GM18867 (cell line): ENCODE measurements at regions not wholly inside any gene's neighbourhood (a gene's known extent, or its start where the extent isn't known, plus 50 kb on each side); places are given as distances from the start of the nearest gene placed in this dataset.
"Not testable (repeated sequence)": the region's sequence is repeated elsewhere in the genome, so short reads cannot be mapped to it uniquely, and the experiment has no call there.

Experiments
- ATAC-seq: cut with Tn5 transposase; IDR thresholded peaks from one replicate; pipeline ENCODE4 v1.9.1; 2021; ENCODE audit warnings: mild to moderate bottlenecking, moderate library complexity; ENCODE audit not compliant: unreplicated experiment

DNA sequence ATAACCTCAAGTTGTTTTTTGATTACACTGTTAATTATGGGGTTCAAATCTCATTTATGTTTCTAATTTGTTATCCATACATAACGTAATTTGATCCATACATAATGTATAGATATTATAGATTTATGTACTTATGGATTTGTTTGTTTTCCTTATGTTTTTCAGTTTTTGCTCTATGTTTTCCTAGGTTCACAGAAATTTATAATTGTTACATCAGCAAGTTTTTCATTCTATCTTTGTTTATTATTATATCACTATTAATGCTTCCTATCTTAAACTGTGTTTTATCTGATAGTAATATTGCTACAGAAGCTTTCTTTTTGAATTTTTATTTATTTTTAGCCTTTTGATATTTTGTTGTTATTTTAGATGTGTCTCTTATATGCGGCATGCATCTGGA, 194.3 kb upstream of the SOX21 start:
- no peak for ATAC-seq

DNA sequence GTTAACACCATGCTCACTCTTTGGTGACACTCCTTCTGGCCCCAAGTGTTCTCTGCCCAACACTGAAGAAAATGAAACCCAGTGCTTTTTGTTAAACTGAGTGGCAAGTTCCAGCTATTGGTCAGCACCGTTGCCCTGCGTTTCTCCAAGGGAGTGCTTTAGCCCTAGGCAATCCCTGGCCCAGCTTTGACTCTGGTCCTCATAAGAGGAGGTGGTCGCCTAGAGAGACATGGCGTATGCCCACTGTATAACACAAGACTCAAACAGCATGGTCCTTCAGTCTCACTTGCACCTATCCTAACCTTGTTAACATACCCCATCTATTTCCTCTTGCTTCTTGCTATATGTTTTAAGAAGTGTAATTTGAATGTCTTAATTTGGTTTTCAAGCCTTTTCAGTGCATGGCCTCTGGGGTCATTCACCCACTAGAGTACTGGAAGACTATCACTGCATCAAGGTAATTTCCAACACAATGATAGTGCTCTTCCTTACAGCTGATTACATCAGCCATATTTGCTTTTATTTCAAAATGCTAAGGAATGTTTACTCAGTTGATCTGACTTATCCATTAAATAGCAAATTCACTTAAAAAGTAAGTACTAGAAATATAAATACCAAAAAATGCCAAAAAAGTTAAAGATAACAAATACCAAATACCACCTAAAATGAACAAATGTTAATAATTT, 190.5 kb upstream of the SOX21 start:
- ATAC-seq: no peak

DNA sequence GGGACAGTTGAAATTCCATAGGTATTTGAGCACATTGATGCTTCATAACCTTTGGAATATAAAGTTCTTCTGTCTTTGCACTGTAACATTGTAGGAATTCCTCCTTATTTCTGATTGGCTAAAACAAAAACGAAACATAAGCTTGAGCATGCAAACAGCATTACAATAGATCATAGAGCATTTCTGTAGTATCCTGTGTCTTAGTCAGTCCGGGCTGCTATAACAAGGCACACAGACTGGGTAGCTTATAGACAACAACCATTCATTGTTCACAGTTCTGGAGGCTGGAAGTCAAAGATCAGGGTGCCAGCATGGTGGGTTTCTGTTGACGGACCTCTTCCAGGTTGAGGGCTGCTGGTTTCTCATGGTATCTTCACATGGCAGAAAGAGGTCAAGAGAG, 188.7 kb upstream of the SOX21 start:
- ATAC-seq: no peak

DNA sequence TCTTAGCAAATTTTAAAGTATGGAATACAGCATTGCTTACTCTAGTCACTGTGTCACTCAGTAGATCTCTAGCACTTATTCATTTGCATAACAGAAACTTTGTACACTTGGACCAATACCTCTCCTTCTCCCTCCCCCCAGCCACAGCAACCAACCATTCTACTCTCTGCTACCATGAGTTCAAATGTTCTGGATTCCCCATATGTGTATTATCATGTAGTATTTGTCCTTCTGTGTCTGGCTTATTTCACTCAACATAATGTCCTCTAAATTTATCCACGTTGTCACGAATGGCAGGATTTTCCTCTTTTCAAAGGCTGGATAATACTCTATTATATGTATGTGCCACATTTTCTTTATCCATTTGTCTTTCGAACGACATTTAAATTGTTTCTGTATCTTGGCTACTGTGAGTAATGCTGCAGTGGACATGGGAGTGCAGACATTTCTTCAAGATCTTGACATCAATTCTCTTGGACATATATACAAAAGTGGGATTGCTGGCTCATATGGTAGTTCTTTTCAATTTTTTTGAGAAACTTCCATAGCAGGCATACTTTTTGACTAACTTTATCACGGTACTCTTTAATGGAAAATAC, 184.5 kb upstream of the SOX21 start:
- ATAC-seq: no peak

DNA sequence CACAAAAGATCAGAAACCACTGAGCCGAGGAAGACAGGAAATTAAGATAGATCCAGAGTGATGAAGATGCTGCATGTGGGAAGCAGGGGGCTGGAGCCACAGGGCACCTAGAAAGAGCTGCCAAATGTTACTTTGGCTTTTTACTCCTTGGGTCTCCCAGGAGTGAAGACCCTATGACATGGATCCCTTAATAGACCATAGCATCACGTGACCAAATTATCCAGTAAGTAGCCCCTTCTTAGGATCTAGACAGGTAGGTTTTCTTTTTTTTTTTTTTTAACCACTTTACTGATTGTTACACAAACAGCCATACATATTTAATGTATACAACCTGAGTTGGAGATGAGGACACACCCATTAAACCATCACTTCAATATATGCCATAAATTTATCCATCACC, 183.9 kb upstream of the SOX21 start:
- ATAC-seq: no peak

DNA sequence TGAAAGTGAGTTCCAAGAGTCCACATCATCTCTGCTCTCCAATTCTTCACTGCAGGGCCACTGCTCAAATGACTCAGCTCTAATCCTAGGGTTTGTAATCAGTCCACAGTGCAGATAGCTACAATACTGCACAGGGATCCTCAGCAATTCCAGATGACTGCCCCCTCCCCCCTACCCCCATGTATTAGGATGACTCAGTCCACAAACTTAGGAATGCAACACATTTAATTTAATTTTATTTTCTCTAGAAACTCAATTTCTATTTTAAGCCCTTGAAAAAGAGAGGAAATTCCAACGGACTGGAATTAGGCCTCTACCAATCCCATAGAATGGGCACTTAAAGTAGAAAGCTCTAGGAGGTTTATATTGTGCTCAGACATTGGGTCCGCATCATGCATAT, 173.8 kb upstream of the SOX21 start:
- ATAC-seq: no peak

DNA sequence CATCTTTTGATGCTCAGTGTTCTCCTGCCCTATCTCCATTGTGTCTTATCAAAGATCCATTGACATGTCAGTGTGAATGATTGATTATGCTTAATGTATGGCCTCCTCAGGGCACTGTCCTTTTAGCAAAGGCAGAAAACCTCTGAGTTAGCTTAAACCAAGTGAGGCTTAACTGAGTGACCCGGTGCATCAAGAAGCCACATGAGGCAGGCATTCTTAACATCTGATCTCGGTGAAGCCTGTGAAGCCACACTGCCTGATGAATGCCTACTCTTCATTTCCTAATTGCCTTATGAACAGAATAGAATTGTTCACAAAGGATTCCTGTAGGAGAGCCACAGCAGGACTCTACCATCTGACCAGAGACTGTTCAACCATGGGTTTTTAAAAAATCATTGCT, 168.1 kb upstream of the SOX21 start:
- no peak for ATAC-seq

DNA sequence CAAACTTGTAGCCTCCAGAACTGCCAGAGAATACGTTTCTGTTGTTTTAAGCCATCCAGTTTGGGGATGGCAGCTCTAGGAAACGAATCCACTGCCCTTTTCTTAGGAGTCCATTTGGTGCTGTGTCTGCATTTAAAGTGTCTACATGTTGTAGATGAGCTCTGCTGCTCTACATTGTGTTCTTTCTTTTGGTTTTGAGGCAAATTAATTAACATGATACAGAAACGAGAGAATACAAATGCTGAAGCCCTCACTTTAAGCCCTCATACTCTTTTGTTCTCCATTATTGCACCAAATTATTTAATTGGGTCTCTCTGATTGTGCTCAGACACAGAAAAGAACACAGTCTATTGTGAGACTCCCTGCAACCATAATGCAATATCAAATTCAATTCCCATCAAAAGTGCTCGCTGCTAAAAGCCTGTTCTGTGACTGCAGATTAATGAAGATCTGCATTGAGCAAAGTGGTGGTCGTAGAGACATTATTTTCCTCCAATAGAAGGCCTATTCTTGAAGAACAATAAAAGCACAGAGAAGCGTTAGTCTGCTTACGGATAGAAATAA, 166.3 kb upstream of the SOX21 start:
- ATAC-seq: no peak

DNA sequence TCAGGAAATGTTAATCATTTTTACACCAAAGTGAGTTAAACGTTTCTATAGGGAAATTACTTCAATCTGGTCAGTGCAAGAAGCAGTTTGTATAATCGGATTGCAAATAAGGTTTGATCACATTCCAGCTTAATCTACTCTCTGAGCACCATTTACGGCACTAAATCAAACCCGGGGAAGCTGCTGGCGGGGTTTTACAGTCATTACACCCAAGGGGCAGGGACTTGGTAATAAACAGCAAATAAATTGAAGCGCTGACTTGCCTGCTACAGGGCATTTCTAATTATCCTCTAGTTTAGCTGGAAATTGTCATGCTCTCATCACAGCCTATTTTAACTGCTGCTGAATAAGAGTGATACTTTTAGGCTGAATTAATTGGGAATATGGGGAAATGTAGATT, 152.1 kb upstream of the SOX21 start:
- no peak for ATAC-seq

DNA sequence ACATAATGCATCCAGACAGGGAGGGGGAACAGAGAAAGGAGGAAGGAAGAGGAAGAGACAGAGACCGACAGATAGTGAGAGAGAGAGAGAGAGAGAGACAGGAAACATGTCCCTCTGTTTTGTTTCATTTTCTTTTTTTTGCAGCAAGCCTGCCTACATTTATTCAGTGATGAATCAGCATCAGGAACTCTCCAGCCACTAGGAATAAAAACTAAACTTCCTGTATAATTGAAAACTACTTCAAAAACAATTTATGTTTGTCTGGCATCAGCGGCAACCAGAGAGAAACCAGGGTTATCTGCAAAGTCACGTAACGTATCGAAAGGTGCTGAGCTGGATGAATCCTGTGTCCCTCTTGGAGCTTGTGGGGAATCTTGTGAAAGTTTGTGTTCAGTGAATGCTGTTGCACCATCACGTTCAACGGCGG, 148.6 kb upstream of the SOX21 start:
- ATAC-seq: no peak

DNA sequence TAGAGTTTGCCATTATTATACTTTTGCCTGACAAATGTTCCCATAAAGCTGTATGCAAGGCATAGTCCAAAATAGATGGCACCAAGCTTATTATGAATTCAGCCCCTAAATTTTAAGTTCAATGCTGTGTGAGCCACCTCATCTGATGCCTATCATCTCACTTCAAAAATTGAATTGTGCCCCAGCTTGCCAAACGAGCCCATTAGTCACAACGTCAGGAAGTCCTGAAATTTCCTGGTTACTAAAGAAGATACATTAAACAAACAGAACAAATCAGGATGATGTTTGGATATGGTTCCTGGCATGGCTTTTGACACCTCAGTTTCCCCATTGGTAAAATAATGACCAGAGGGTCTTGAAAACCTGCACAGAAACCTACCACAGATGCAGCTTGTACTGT, 147.5 kb upstream of the SOX21 start:
- ATAC-seq: no peak

DNA sequence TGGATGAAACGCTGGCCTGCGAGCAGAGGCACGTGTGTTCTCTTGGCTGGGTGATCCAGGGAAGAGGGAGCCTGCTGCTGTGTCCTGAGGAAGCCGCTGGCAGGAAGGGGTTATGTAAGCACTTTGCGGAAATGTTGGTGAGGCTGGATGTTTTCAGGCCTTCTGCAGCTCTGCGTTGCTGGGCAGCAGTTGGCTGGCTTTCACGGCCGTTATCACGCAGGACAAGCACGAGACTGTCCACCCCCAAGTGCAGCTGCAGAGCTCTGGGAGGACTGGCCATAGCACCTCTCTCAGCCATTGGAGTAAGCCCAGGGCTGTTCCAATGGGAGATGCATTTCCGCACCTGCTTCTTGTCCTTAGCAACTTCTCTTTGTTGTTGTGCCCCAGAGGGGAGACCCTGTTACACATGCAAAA, 146.9 kb upstream of the SOX21 start:
- no peak for ATAC-seq

DNA sequence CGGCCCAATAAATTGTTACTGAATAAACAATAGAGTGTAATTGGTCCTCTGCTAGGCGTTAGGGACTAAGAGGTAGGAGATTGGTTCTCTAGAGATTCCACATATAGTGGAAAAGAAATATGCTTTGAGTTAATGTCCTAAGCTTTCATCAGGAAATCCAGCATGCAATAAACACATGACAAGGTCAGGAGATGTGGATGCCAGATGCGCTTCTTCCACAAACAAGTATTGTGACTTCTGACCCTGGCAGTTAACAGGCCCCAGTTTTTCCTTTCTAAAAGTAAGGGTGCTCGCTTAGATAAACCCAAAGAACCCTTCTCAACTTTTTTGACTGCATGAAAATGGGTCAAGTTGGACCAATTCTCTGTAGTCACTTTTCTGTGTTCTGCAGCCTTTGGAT, 146.5 kb upstream of the SOX21 start:
- no peak for ATAC-seq

DNA sequence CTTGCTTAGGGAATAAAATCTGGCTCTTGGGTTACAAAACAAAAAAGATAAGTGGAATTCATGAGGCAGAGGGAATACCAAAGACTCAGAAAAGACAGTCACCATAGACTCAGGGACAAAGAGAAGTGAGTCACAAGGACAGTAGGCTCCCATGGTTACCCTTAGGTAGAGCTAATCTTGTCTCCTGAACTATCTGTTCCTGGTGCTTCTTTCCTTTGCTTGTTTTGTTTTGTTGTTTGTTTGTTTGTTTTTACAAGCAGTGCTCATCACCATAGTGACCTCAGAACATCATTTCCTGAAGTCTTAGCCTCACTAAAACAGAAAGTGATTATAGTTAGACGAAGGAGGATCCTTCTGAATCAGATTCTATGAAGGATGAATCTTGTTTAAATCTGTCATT, 142.3 kb upstream of the SOX21 start:
- no peak for ATAC-seq

DNA sequence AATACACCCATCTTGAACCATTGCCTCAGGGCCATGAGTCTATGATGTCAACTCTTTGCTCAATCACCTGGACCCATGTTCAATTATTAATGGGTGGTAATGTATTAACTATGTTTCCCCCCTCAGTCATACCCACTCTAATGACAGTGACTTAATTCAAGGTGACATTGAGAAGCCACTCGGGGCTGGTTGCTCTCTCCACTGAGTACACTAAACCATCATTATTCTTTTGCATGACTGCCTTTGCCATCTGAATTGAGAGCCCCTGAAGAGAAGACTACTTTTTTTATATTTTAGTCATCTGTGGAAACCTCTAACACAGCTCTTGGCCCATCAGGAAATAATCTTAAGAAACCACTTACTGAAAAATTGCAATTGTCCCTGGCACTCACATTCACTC, 139.2 kb upstream of the SOX21 start:
- ATAC-seq: no peak

DNA sequence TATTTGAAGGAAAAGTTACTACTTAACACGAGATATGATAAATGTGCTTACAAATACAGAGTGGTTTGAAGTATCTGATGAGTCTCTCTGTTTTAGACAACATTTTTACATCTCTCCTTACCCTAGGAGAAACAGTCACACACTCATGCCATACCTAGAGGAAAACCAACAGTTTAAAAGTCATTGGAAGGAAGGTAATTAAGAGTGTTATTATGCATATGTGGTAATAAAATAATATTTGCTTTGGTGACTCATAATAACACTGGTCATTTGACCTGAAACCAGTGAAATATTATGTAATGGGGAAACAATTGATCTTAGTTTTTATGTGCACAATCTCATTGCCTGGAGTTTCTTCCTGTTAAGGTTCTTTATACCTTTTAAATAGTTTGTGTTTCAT, 136.9 kb upstream of the SOX21 start:
- no peak for ATAC-seq

DNA sequence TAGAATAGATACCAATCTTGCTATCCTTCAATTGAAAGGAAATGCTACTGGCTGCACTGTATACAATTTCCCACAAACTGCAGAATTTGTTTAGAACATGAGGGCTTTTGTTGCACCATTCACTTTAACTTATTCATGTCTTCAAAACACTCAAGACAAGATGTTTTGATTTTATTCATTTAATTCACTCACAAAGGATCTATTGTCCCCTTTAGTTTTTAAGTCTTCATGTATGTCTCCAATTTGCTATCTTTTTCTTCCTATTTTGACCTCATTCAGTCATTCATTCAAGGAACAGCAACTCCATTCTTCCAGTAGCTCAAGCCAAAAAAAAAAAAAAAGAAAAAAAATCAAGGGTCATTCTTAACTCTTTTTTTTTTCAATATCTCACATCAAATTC, 130.6 kb upstream of the SOX21 start:
- no peak for ATAC-seq

DNA sequence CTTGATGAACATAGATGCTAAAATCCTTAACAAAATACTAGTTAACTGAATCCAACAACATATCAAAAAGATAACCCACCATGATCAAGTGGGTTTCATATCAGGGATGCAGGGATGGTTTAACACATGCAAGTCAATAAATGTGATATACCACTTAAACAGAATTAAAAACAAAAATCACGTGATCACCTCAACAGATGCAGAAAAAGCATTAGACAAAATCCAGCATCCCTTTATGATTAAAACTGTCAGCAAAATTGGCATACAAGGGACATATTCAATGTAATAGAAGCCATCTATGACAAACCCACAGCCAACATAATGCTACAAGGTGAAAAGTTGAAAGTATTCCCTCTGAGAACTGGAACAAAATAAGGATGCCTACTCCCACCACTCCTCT, 124.7 kb upstream of the SOX21 start:
- not testable (repeated sequence) for ATAC-seq

DNA sequence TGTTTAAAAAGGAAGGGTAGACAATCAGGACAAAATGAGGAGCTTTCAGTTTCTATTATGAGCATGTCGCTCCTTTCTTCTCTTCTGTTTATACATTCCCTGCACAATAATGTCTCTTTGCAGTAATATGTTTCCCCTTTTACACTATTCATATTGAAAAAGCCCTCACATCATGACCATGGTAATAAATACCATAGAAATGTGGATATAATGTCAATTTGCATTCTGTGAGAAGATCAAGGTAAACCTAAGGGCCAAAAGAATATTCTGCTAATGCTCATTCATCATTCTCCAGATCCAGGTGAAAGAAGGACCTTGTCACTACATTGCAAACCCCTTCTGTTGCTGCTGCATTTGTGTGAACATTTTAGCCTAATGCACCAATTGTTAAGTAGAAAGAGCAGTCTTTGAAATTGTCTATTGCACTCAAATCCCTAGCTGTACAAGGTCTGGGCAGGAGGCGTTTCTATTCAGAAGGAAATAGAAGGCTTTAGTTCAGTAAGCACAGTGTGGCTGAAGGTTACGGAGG, 117.6 kb upstream of the SOX21 start:
- ATAC-seq: no peak

DNA sequence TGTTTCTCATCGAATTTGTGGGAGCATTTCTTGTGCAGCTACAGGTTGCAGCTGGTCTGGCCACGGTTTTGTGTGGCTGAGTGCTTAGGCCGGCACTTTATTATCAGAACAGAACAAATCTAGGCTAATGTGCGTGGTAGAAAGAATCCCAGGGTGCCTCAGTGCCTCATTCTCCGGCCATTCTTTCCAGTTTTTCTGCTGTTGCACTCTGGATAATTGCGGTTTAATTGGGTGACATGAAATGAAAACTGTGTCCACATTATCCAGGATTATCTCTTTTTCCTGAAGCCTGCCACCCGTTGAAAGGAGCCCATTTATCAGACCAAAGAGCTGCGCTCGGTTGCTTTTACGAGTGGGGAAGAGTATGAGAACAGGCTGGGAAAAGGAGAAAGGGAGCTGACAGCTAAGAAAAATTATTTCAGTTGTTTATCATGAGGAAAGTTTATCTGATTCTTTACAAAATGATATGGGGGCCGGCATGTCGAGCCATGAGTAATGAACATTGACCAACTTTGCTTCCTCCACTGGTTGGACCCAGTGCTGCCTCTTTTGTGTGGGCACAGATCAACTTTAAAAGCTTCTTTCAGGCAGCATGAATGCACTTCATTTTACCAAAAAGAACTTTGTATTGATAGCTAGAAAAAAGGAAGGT, 117.0 kb upstream of the SOX21 start:
- ATAC-seq: no peak

DNA sequence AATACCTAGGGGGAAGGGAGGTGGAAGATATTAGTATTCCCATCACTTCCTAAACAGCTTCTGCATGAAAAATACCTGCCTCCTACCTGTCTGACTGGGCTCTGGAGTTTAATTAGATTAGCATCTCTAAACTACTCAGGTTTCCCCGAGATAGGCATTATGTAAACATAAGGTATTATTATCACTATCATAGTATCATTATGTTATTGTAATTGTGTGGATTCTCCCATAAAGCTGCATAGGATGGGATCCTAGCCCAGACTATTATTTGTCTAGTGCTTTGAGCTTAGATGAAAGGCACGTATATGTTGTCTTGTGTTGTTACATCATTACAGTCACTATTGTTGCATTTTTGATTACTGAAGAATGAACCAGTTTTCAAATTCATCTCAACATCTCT, 115.2 kb upstream of the SOX21 start:
- ATAC-seq: no peak

DNA sequence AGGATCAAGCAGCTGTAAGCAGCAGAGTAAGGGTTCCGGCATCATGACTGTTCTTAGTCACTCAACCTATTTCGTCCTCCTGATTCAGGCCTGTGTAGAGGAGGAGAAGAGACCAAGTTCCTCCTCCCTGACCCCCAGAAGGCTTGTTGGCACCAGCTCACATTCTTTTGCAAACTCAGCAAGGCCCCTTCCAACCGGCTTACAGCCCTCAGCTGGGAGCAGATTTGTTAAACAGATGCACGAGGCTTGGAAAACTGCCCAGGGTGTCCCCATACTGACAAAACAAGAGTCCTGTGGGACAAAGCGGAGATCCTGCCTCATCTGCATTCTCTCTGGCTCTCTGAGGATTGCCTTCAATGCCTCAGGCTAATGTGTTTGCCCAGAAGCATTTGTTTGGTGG, 113.2 kb upstream of the SOX21 start:
- no peak for ATAC-seq
